ENCODE measurements at regions not wholly inside any gene's neighbourhood (a gene's known extent, or its start where the extent isn't known, plus 50 kb on each side); places are given as distances from the start of the nearest gene placed in this dataset.

DNA sequence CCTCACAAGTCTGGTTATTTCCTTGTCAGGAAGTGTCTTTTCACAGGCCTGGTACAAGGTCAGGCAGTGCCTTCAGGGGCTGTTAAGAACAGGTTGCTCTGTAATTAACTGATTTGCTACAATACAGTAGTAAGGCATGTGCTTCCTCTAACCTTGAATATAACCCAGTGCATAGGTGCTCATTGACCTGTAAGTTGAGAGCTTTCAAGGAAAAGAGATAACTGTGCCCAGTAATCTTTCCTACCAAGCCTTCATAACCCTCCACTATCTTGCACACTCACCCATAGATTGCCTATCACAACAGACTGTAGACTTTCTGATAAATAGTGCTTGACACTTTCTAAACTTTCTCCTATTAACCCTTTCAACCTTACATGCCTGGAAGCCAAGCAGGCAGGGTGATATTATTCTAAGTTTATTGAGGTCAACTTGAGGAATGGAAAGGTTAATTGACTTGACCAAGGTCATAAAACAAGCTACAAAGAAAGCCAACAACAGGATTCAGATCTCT is 148.1 kb downstream of the PPARGC1A start:
- TF ChIP-seq POLR2A (IDR thresholded peaks at IDR 0.05; ENCODE audit: low read length) (no peak), GATA1 (IDR thresholded peaks at IDR 0.05; ENCODE audit: low read depth, low read length) (no peak)

Data from erythroblast (primary cell).